NT2/D1 (cell line): ENCODE measurements at regions not wholly inside any gene's neighbourhood (a gene's known extent, or its start where the extent isn't known, plus 50 kb on each side); places are given as distances from the start of the nearest gene placed in this dataset.

Experiments
- SUZ12 ChIP-seq: IDR thresholded peaks from 2 replicates; pipeline ENCODE4 v1.6.1; 2011; ENCODE audit not compliant: insufficient read length, insufficient read depth; ENCODE audit errors: extremely low read depth
- YY1 ChIP-seq: IDR thresholded peaks from 2 replicates; pipeline ENCODE4 v1.6.1; 2011; ENCODE audit not compliant: insufficient read length, insufficient read depth
- ZNF274 ChIP-seq: IDR thresholded peaks from 2 replicates; pipeline ENCODE4 v1.6.1; 2011; ENCODE audit warnings: mild to moderate bottlenecking, low read depth, low read length

DNA sequence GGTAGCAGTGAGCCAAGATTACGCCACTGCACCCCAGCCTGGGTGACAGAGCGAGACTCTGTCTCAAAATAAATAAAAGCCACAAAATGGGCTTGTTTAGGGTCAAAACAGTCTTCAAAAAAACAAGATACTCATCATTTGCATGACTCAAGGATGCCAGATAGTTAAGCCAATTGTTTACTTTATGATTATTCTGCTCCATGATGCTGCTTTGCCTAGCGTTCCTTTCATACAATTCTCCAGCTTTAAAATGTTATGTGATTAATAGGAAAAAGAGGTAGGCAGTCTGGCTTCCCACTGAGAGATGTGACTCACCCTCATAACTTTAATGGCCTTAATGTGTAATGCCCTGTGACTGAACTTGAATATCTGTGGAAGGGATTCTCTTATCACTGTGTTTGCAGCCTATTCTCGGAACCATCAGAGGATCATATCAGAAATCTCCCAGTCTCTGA, 364.6 kb upstream of the TRPC7 start:
- no peak for TF ChIP-seq ZNF274
- no peak for TF ChIP-seq SUZ12
- TF ChIP-seq YY1, result no peak
